Tibial artery (tissue), 4 donors: ENCODE measurements at regions not wholly inside any gene's neighbourhood (a gene's known extent, or its start where the extent isn't known, plus 50 kb on each side); places are given as distances from the start of the nearest gene placed in this dataset.

ENCODE experiments used
- DNase-seq, 2 donors: peaks; one replicate each; pipeline ENCODE4 v3.0.0-alpha.2; 2019
- H3K27ac ChIP-seq, 2 donors: fragments of 200-600 bp; sonication (generic) in 1 of 2; 1 replicate in 1 of 2; 2 replicates in 1 of 2; pipeline ENCODE4 v1.5.1; 2018 to 2019; ENCODE audit warnings: mild to moderate bottlenecking in 1 of 2
- H3K27me3 ChIP-seq, 2 donors: fragments of 200-600 bp; sonication (generic) in 1 of 2; one replicate each; pipeline versions ENCODE4 v1.5.1 to v1.6.0; 2016 to 2019
- H3K36me3 ChIP-seq, 3 donors: fragments of 200-600 bp; sonication (generic) in 2 of 3; one replicate each; pipeline ENCODE4 v1.5.1; 2016 to 2019; ENCODE audit warnings: mild to moderate bottlenecking in 2 of 3
- H3K4me1 ChIP-seq, 4 donors: fragments of 200-600 bp; sonication (generic) in 2 of 4; 1 replicate in 3 of 4; 2 replicates in 1 of 4; pipeline ENCODE4 v1.5.1; 2016 to 2019
- H3K4me3 ChIP-seq, 2 donors: fragments of 200-600 bp; sonication (generic) in 1 of 2; 1 replicate in 1 of 2; 2 replicates in 1 of 2; pipeline ENCODE4 v1.5.1; 2018 to 2019; ENCODE audit warnings: mild to moderate bottlenecking in 2 of 2
- H3K9me3 ChIP-seq, 3 donors: fragments of 200-600 bp; sonication (generic) in 1 of 3; one replicate each; pipeline ENCODE4 v1.5.1; 2016 to 2019
- CTCF ChIP-seq, 2 experiments: fragments of 200-600 bp in 1 of 2; fragments of 450-650 bp in 1 of 2; IDR thresholded peaks; one replicate each; pipeline ENCODE4 v1.5.1; 2017 to 2019; ENCODE audit warnings: antibody characterized with exemption in 2 of 2, mild to moderate bottlenecking in 1 of 2, moderate library complexity in 1 of 2
- intact Hi-C: fragments of 100-400 bp; cut with DNase I; formaldehyde crosslinking; loops from one replicate; pipeline ENCODE4 v1.15.0; 2023; ENCODE audit warnings: low total_unique reads

DNA sequence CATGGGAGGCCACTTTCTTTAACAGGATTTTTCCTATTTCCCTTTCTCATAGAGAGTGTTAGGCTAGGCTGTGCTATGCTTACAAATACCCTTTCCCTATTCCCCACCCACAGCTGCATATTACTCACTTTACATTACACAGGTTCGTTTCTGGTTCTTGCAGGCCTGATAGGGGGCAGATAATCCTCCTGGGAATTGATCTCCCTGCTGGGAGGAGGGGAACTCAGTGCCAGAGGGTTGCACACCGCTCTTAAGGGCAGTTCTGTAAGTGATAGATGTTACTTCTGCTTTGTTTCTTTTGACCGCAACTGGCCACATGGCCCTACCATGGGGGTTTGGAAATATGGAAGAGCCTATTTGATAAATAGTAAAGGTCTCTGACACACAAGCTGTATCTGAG is 54.0 kb upstream of the NTRK2 start:
- no peaks in the 10 kb centered on the region for H3K27me3 ChIP-seq
- intact Hi-C loops, result no loop called here
- no peak overlapping the region for H3K4me3 ChIP-seq
- no peak for DNase-seq
- H3K9me3 ChIP-seq, result peaks cover 0 to 5% (median 0%) of the 10 kb centered on the region in 3 donors
- H3K4me1 ChIP-seq, result no peaks in the 10 kb centered on the region
- no peak overlapping the region for H3K27ac ChIP-seq
- TF ChIP-seq CTCF (IDR thresholded peaks at IDR 0.05), result no peak
- H3K36me3 ChIP-seq, result no peaks in the 10 kb centered on the region

GRCh38 chr9:84617411-84618029 is 52.0 kb upstream of the NTRK2 start:
- Histone ChIP-seq H3K4me3 (no peak overlapping the region), H3K27me3 (no peaks in the 10 kb centered on the region), H3K36me3 (no peaks in the 10 kb centered on the region), H3K27ac (no peak overlapping the region), H3K4me1 (no peaks in the 10 kb centered on the region), H3K9me3 (no peaks in the 10 kb centered on the region)
- intact Hi-C loops, result no loop called here
- DNase-seq, result no peak
- TF ChIP-seq CTCF (IDR thresholded peaks at IDR 0.05), result no peak
